ENCODE measurements at regions not wholly inside any gene's neighbourhood (a gene's known extent, or its start where the extent isn't known, plus 50 kb on each side); places are given as distances from the start of the nearest gene placed in this dataset.

- no peak for TF ChIP-seq CTCF (IDR thresholded peaks at IDR 0.05; ENCODE audit: control insufficient read depth, insufficient read depth, low read depth, low read length, missing control alignments)
- no peak overlapping the region for H3K4me3 ChIP-seq (ENCODE audit: control insufficient read depth, low read depth, low read length)
- no peak for DNase-seq (ENCODE audit: low read depth)
These were observed 431.0 kb downstream of the FOXG1 start for GRCh38 chr14:29197557-29197956.

- no peak for TF ChIP-seq CTCF (IDR thresholded peaks at IDR 0.05; ENCODE audit: control insufficient read depth, insufficient read depth, low read depth, low read length, missing control alignments)
- H3K4me3 ChIP-seq (ENCODE audit: control insufficient read depth, low read depth, low read length) = no peak overlapping the region
- no peak for DNase-seq (ENCODE audit: low read depth)
These were observed 439.1 kb downstream of the FOXG1 start for GRCh38 chr14:29205658-29206057.

- DNase-seq (ENCODE audit: low read depth) = no peak
- no peak for TF ChIP-seq CTCF (IDR thresholded peaks at IDR 0.05; ENCODE audit: control insufficient read depth, insufficient read depth, low read depth, low read length, missing control alignments)
- H3K4me3 ChIP-seq (ENCODE audit: control insufficient read depth, low read depth, low read length) = no peak overlapping the region
These were observed 449.3 kb downstream of the FOXG1 start for GRCh38 chr14:29215853-29216252.

GRCh38 chr14:29216268-29217232 is 450.0 kb downstream of the FOXG1 start:
- DNase-seq (ENCODE audit: low read depth) = no peak
- no peak overlapping the region for H3K4me3 ChIP-seq (ENCODE audit: control insufficient read depth, low read depth, low read length)
- no peak for TF ChIP-seq CTCF (IDR thresholded peaks at IDR 0.05; ENCODE audit: control insufficient read depth, insufficient read depth, low read depth, low read length, missing control alignments)

- H3K4me3 ChIP-seq (ENCODE audit: control insufficient read depth, low read depth, low read length) = no peak overlapping the region
- TF ChIP-seq CTCF (IDR thresholded peaks at IDR 0.05; ENCODE audit: control insufficient read depth, insufficient read depth, low read depth, low read length, missing control alignments) = no peak
- DNase-seq (ENCODE audit: low read depth) = no peak
These were observed 451.3 kb downstream of the FOXG1 start for GRCh38 chr14:29217813-29218450.

- H3K4me3 ChIP-seq (ENCODE audit: control insufficient read depth, low read depth, low read length) = no peak overlapping the region
- no peak for DNase-seq (ENCODE audit: low read depth)
- no peak for TF ChIP-seq CTCF (IDR thresholded peaks at IDR 0.05; ENCODE audit: control insufficient read depth, insufficient read depth, low read depth, low read length, missing control alignments)
These were observed 453.5 kb downstream of the FOXG1 start for GRCh38 chr14:29220072-29220471.
